OCI-LY7 (cell line): ENCODE measurements at regions not wholly inside any gene's neighbourhood (a gene's known extent, or its start where the extent isn't known, plus 50 kb on each side); places are given as distances from the start of the nearest gene placed in this dataset.

Experiments
- BruUV-seq: library from RNA; stranded (reverse); fragments of 400-500 nt; replicated peaks from 2 replicates; lab custom pipeline; 2021; lab: Mats Ljungman, UMichigan
- CTCF ChIA-PET: fragments of 300-600 bp; sonication (Branson Sonifier 250); formaldehyde crosslinking; loops from one replicate; lab custom pipeline; 2022; ENCODE audit warnings: antibody characterized with exemption; ENCODE audit not compliant: unreplicated experiment; lab: Charles Lee
- POLR2A ChIA-PET: fragments of 300-600 bp; sonication (Branson Sonifier 250); formaldehyde crosslinking; loops from one replicate; lab custom pipeline; 2022; ENCODE audit warnings: antibody characterized with exemption; lab: Charles Lee
- DNase-seq: peaks from one replicate; pipeline ENCODE4 v3.0.0-alpha.2; 2015; ENCODE audit warnings: low spot score
- H2AFZ ChIP-seq: fragments of 200-600 bp; sonication (generic), shearing (Covaris generic); 2 replicates; pipeline ENCODE4 v1.6.1; 2014; ENCODE audit warnings: mild to moderate bottlenecking, antibody characterized with exemption, low read length, moderate library complexity
- H3K27ac ChIP-seq: fragments of 200-600 bp; sonication (generic); 2 replicates; pipeline ENCODE4 v1.5.1; 2014; ENCODE audit warnings: mixed run types, low read depth, mild to moderate bottlenecking, moderate library complexity, low read length, inconsistent platforms; ENCODE audit not compliant: poor library complexity, severe bottlenecking
- H3K36me3 ChIP-seq: fragments of 200-600 bp; sonication (generic); 2 replicates; pipeline ENCODE4 v1.6.1; 2014; ENCODE audit warnings: mild to moderate bottlenecking, antibody characterized with exemption, low read length, moderate library complexity, mixed read lengths; ENCODE audit not compliant: insufficient read depth
- H3K4me1 ChIP-seq: fragments of 200-600 bp; sonication (generic); 2 replicates; pipeline ENCODE4 v1.5.1; 2014; ENCODE audit warnings: mild to moderate bottlenecking, low read length; ENCODE audit not compliant: insufficient read depth, poor library complexity, severe bottlenecking
- H3K4me2 ChIP-seq: fragments of 200-600 bp; sonication (generic); 2 replicates; pipeline ENCODE4 v1.6.1; 2014; ENCODE audit warnings: mild to moderate bottlenecking, low read length
- H3K4me3 ChIP-seq: fragments of 200-600 bp; sonication (generic); 2 replicates; pipeline ENCODE4 v1.5.1; 2014; ENCODE audit warnings: mild to moderate bottlenecking, low read depth, low read length; ENCODE audit not compliant: poor library complexity, severe bottlenecking
- H3K79me2 ChIP-seq: fragments of 200-600 bp; sonication (generic); 2 replicates; pipeline ENCODE4 v1.6.1; 2016; ENCODE audit warnings: low read depth, mild to moderate bottlenecking, low read length, moderate library complexity, mixed read lengths; ENCODE audit not compliant: insufficient read depth
- H3K9me2 ChIP-seq: fragments of 200-600 bp; sonication (generic); 2 replicates; pipeline ENCODE4 v1.6.1; 2016; ENCODE audit warnings: mild to moderate bottlenecking, low read length, mixed read lengths; ENCODE audit not compliant: insufficient read depth
- H3K9me3 ChIP-seq: fragments of 200-600 bp; sonication (generic); 2 replicates; pipeline ENCODE4 v1.6.1; 2014; ENCODE audit warnings: mild to moderate bottlenecking, mixed run types, low read length, mixed read lengths
- H4K20me1 ChIP-seq: fragments of 200-600 bp; sonication (generic); 2 replicates; pipeline ENCODE4 v1.6.1; 2014; ENCODE audit warnings: mild to moderate bottlenecking, antibody characterized with exemption, low read length, moderate library complexity, mixed read lengths; ENCODE audit not compliant: insufficient read depth
- CTCF ChIP-seq: fragments of 200-600 bp; sonication (generic); conservative IDR thresholded peaks from 2 replicates; pipeline ENCODE4 v1.5.1; 2014; ENCODE audit warnings: mild to moderate bottlenecking, antibody characterized with exemption, low read length, moderate library complexity, mixed read lengths
- EZH2phosphoT487 ChIP-seq: fragments of 200-600 bp; sonication (generic); IDR thresholded peaks from 2 replicates; pipeline ENCODE4 v1.6.1; 2018; ENCODE audit warnings: low read depth, borderline replicate concordance, mild to moderate bottlenecking, mixed run types, antibody characterized with exemption, low read length, moderate library complexity, mixed read lengths
- intact Hi-C: fragments of 100-400 bp; cut with micrococcal nuclease; formaldehyde crosslinking; loops from one replicate; pipeline ENCODE4 v1.10.0; 2022; ENCODE audit not compliant: unreplicated experiment

GRCh38 chr11:29310725-29311342 lies 706.0 kb downstream of the KCNA4 start:
- no peaks in the 10 kb centered on the region for H3K4me1 ChIP-seq
- H2AFZ ChIP-seq = no peak overlapping the region
- no peak for DNase-seq
- no peaks in the 10 kb centered on the region for H4K20me1 ChIP-seq
- no TSS peak for BruUV-seq
- no peak overlapping the region for H3K4me2 ChIP-seq
- no peak overlapping the region for H3K27ac ChIP-seq
- no peaks in the 10 kb centered on the region for H3K9me2 ChIP-seq
- no peaks in the 10 kb centered on the region for H3K79me2 ChIP-seq
- ChIA-PET CTCF (no interaction called here), POLR2A (no interaction called here)
- TF ChIP-seq EZH2phosphoT487 (no peak), CTCF (no peak)
- H3K36me3 ChIP-seq = no peaks in the 10 kb centered on the region
- H3K9me3 ChIP-seq = no peaks in the 10 kb centered on the region
- H3K4me3 ChIP-seq = no peak overlapping the region
- intact Hi-C loops = no loop called here

- H3K36me3 ChIP-seq = no peaks in the 10 kb centered on the region
- H3K4me3 ChIP-seq = no peak overlapping the region
- no peak for DNase-seq
- H2AFZ ChIP-seq = no peak overlapping the region
- no peaks in the 10 kb centered on the region for H3K79me2 ChIP-seq
- TF ChIP-seq CTCF = no peak
- no peak for TF ChIP-seq EZH2phosphoT487
- H3K4me2 ChIP-seq = no peak overlapping the region
- no peaks in the 10 kb centered on the region for H4K20me1 ChIP-seq
- no peak overlapping the region for H3K27ac ChIP-seq
- H3K9me2 ChIP-seq = no peaks in the 10 kb centered on the region
- ChIA-PET POLR2A (no interaction called here), CTCF (no interaction called here)
- no peaks in the 10 kb centered on the region for H3K4me1 ChIP-seq
- no TSS peak for BruUV-seq
- H3K9me3 ChIP-seq = no peaks in the 10 kb centered on the region
- intact Hi-C loops = no loop called here
These were observed 706.8 kb downstream of the KCNA4 start for GRCh38 chr11:29309992-29310391.

- no peak for TF ChIP-seq CTCF
- no peak for TF ChIP-seq EZH2phosphoT487
- Histone ChIP-seq H3K27ac (no peak overlapping the region), H3K9me2 (no peaks in the 10 kb centered on the region), H3K79me2 (no peaks in the 10 kb centered on the region), H3K36me3 (no peaks in the 10 kb centered on the region), H2AFZ (no peak overlapping the region), H3K4me2 (no peak overlapping the region), H3K4me3 (no peak overlapping the region), H4K20me1 (no peaks in the 10 kb centered on the region), H3K4me1 (no peaks in the 10 kb centered on the region), H3K9me3 (no peaks in the 10 kb centered on the region)
- BruUV-seq = no TSS peak
- intact Hi-C loops = no loop called here
- CTCF ChIA-PET = no interaction called here
- POLR2A ChIA-PET = no interaction called here
- no peak for DNase-seq
These were observed 710.3 kb downstream of the KCNA4 start for GRCh38 chr11:29306527-29306926.
